AG04450 (cell line): ENCODE measurements at regions not wholly inside any gene's neighbourhood (a gene's known extent, or its start where the extent isn't known, plus 50 kb on each side); places are given as distances from the start of the nearest gene placed in this dataset.

Source experiments
- CTCF ChIA-PET: fragments of 300-600, 350-600 bp; formaldehyde crosslinking; extraction: SDS; loops from one replicate; lab custom pipeline; 2022; ENCODE audit warnings: antibody characterized with exemption, inconsistent platforms; lab: Charles Lee
- POLR2A ChIA-PET: fragments of 350-600 bp; formaldehyde crosslinking; extraction: SDS; loops from one replicate; lab custom pipeline; 2021; ENCODE audit warnings: antibody characterized with exemption, inconsistent platforms; lab: Yijun Ruan, JAX
- DNase-seq: peaks from one replicate; pipeline ENCODE4 v3.0.0-alpha.2; 2011; ENCODE audit warnings: low read depth, low spot score
- H3K27ac ChIP-seq: one replicate; pipeline ENCODE4 v1.5.1; 2012; ENCODE audit warnings: low read depth, low read length, control low read depth
- H3K27me3 ChIP-seq: one replicate; pipeline ENCODE4 v1.6.0; 2012; ENCODE audit warnings: low read length; ENCODE audit not compliant: control insufficient read depth, insufficient read depth
- H3K4me3 ChIP-seq: 2 replicates; pipeline ENCODE4 v1.5.1; 2011; ENCODE audit warnings: mild to moderate bottlenecking, low read depth, low read length, control low read depth
- H3K9me3 ChIP-seq: 2 replicates; pipeline ENCODE4 v1.5.1; 2012; ENCODE audit warnings: low read length; ENCODE audit not compliant: control insufficient read depth, insufficient read depth
- TF ChIP-seq, protein P1 (sequence below): IDR thresholded peaks from 2 replicates; pipeline ENCODE4 v1.5.1; 2011; ENCODE audit warnings: low read depth, low read length, control low read depth, inconsistent platforms

DNA sequence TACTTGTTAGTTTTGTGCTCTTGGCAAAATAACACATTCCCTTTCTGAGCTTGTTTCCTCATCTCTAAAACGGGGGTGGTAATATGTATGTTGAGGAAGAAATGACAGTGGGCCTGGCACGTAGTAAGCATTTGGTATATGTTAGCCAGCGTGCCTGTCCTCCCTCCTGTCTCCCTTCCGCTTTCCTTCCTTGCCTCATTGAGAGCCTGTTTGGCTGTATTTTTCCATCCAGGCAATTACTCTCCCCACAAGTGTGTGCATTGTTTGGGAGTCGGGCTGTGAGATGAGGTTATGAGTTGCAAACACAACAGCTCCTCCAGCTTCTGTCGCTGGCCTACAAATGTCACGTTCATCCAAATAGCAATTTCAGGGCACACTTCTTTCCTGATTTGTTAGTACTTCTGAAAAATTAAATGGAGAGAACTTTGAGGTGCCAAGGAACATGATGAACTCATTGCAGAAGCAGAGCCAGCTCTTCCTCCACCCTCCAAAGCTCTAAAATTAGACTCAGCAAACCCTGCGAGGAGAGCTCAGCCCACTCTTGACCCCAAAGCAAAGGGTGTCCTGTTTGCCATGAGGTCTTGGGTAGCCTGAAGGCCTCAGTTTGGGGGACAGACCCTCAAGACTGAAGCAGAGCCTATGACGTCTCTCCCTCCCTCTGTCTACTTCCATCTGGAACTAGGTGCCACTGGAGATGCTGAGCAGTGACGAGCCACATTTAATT lies 50.7 kb upstream of the TOX2 start:
- ChIA-PET POLR2A (no interaction called here), CTCF (no interaction called here)
- H3K9me3 ChIP-seq, result no peaks in the 10 kb centered on the region
- no peak overlapping the region for H3K27ac ChIP-seq
- no peak overlapping the region for H3K4me3 ChIP-seq
- TF ChIP-seq, protein P1, sequence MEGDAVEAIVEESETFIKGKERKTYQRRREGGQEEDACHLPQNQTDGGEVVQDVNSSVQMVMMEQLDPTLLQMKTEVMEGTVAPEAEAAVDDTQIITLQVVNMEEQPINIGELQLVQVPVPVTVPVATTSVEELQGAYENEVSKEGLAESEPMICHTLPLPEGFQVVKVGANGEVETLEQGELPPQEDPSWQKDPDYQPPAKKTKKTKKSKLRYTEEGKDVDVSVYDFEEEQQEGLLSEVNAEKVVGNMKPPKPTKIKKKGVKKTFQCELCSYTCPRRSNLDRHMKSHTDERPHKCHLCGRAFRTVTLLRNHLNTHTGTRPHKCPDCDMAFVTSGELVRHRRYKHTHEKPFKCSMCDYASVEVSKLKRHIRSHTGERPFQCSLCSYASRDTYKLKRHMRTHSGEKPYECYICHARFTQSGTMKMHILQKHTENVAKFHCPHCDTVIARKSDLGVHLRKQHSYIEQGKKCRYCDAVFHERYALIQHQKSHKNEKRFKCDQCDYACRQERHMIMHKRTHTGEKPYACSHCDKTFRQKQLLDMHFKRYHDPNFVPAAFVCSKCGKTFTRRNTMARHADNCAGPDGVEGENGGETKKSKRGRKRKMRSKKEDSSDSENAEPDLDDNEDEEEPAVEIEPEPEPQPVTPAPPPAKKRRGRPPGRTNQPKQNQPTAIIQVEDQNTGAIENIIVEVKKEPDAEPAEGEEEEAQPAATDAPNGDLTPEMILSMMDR, result no peak
- H3K27me3 ChIP-seq, result no peaks in the 10 kb centered on the region
- DNase-seq, result no peak

DNA sequence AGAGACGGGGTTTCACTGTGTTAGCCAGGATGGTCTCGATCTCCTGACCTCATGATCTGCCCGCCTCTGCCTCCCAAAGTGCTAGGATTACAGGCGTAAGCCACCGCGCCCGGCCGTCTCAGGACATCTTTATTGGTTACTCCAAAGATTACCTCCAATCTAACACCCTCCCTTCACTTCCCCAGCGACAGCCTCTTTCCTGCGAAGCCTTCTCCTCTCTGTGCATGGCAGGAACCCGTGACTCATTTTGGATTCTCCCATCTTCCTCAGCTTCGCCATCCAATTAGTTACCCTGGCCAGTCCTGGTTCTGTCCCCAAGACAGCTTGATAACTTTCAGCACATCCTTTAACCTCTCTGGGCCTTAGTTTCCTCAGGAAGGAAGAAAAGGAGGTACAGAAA lies 51.3 kb upstream of the TOX2 start:
- Histone ChIP-seq H3K4me3 (no peak overlapping the region), H3K27ac (no peak overlapping the region), H3K9me3 (no peaks in the 10 kb centered on the region), H3K27me3 (no peaks in the 10 kb centered on the region)
- no peak for DNase-seq
- ChIA-PET POLR2A (no interaction called here), CTCF (no interaction called here)
- TF ChIP-seq, protein P1, result no peak

- POLR2A ChIA-PET, result no interaction called here
Measured at GRCh38 chr20:43862438-43862837, 52.2 kb upstream of the TOX2 start.

GRCh38 chr20:43859994-43860393 lies 54.7 kb upstream of the TOX2 start:
- no peak for DNase-seq
- no peak overlapping the region for H3K4me3 ChIP-seq
- TF ChIP-seq, protein P1, result no peak
- H3K27me3 ChIP-seq, result no peaks in the 10 kb centered on the region
- ChIA-PET POLR2A (no interaction called here), CTCF (no interaction called here)
- no peaks in the 10 kb centered on the region for H3K9me3 ChIP-seq
- no peak overlapping the region for H3K27ac ChIP-seq

More at GRCh38 chr20:43862438-43862837, 52.2 kb upstream of the TOX2 start:
- DNase-seq, result no peak
- H3K9me3 ChIP-seq, result no peaks in the 10 kb centered on the region
- H3K4me3 ChIP-seq, result no peak overlapping the region
- TF ChIP-seq, protein P1, result no peak
- H3K27ac ChIP-seq, result no peak overlapping the region
- CTCF ChIA-PET, result no interaction called here
- H3K27me3 ChIP-seq, result no peaks in the 10 kb centered on the region

DNA sequence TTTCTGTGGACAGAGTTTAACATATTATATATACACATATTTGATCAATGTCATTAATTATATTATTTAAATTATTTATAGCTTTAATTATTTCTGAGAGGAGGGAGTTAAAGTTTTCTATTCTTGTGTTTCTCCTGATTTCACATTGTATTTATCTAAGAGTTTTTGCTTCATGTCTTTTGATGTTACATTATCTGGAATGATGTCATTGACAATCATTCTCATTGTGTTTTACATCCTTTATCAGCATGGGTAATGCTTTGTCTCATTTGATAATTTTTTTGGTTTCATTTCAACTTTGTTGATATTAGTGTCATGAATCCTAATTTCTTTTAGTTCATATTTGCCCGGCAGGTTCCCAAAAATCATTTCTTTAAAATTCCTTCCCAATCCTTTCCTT lies 56.7 kb upstream of the TOX2 start:
- ChIA-PET POLR2A (no interaction called here), CTCF (interaction anchor here (0.9 to 1.9 kb wide), 3 partner anchors 18 to 222 kb away, joined by 3 to 5 read pairs (median 5); no protein-coding TSS in a partner anchor)
- TF ChIP-seq, protein P1, result no peak
- Histone ChIP-seq H3K27ac (no peak overlapping the region), H3K4me3 (no peak overlapping the region), H3K27me3 (no peaks in the 10 kb centered on the region), H3K9me3 (no peaks in the 10 kb centered on the region)
- no peak for DNase-seq
